IMR-90 (cell line): ENCODE measurements at regions not wholly inside any gene's neighbourhood (a gene's known extent, or its start where the extent isn't known, plus 50 kb on each side); places are given as distances from the start of the nearest gene placed in this dataset.

Source experiments
- ATAC-seq: fragments of 200-7000 bp; cut with Tn5 transposase; 2 replicates; pipeline ENCODE4 v1.9.1; 2020; ENCODE audit warnings: low read depth, mild to moderate bottlenecking, moderate library complexity
- BruUV-seq: library from RNA; stranded (reverse); fragments of 400-500 nt; replicated peaks from 2 replicates; lab custom pipeline; 2021; lab: Mats Ljungman, UMichigan
- CTCF ChIA-PET: fragments of 300-600 bp; formaldehyde crosslinking; extraction: SDS; loops from one replicate; lab custom pipeline; 2021; ENCODE audit warnings: antibody characterized with exemption; lab: Yijun Ruan, JAX
- POLR2A ChIA-PET: fragments of 300-600 bp; sonication (Branson Sonifier 250); formaldehyde crosslinking; loops from one replicate; lab custom pipeline; 2022; ENCODE audit warnings: antibody characterized with exemption; ENCODE audit not compliant: unreplicated experiment; lab: Charles Lee
- DNase-seq: peaks from one replicate; pipeline ENCODE4 v3.0.0; 2013
- H2AFZ ChIP-seq: replicated peaks from 2 replicates; pipeline ENCODE3; 2013; ENCODE audit warnings: low read length, mild to moderate bottlenecking; ENCODE audit not compliant: poor library complexity
- H2AK5ac ChIP-seq: 2 replicates; pipeline ENCODE4 v1.6.1; 2013; ENCODE audit warnings: low read depth, low read length, inconsistent platforms
- H2AK9ac ChIP-seq: replicated peaks from 2 replicates; pipeline ENCODE3; 2013; ENCODE audit warnings: mild to moderate bottlenecking, low read depth, low read length, moderate library complexity; ENCODE audit not compliant: poor library complexity
- H2BK120ac ChIP-seq: 2 replicates; pipeline ENCODE4 v1.6.1; 2013; ENCODE audit warnings: low read depth, low read length, inconsistent platforms
- H2BK15ac ChIP-seq: 3 replicates; pipeline ENCODE4 v1.6.1; 2013; ENCODE audit warnings: low read depth, low read length, inconsistent platforms
- H2BK20ac ChIP-seq: 2 replicates; pipeline ENCODE4 v1.6.1; 2013; ENCODE audit warnings: low read depth, mild to moderate bottlenecking, inconsistent platforms, low read length, moderate library complexity
- H2BK5ac ChIP-seq: 2 replicates; pipeline ENCODE4 v1.6.1; 2013; ENCODE audit warnings: mild to moderate bottlenecking, low read depth, low read length, inconsistent platforms; ENCODE audit not compliant: poor library complexity, severe bottlenecking
- H3K14ac ChIP-seq: replicated peaks from 2 replicates; pipeline ENCODE4 v1.6.1; 2013; ENCODE audit warnings: low read depth, low read length, inconsistent platforms
- H3K18ac ChIP-seq: 2 replicates; pipeline ENCODE4 v1.6.1; 2013; ENCODE audit warnings: low read depth, low read length, control low read depth
- H3K23ac ChIP-seq: 2 replicates; pipeline ENCODE4 v1.6.1; 2013; ENCODE audit warnings: low read depth, low read length, inconsistent platforms
- H3K27ac ChIP-seq: 2 replicates; pipeline ENCODE4 v1.5.1; 2013; ENCODE audit warnings: mild to moderate bottlenecking, control low read depth, low read length; ENCODE audit not compliant: insufficient read depth
- H3K27me3 ChIP-seq: 2 replicates; pipeline ENCODE4 v1.6.1; 2013; ENCODE audit warnings: low read length; ENCODE audit not compliant: control insufficient read depth, insufficient read depth
- H3K36me3 ChIP-seq: 2 replicates; pipeline ENCODE4 v1.6.1; 2013; ENCODE audit warnings: low read length, mixed read lengths; ENCODE audit not compliant: control insufficient read depth, insufficient read depth
- H3K4ac ChIP-seq: 2 replicates; pipeline ENCODE4 v1.6.1; 2013; ENCODE audit warnings: low read depth, low read length, inconsistent platforms
- H3K4me1 ChIP-seq: 2 replicates; pipeline ENCODE4 v1.6.1; 2013; ENCODE audit warnings: low read length, mixed read lengths; ENCODE audit not compliant: control insufficient read depth, insufficient read depth
- H3K4me2 ChIP-seq: 2 replicates; pipeline ENCODE4 v1.6.1; 2013; ENCODE audit warnings: low read depth, mild to moderate bottlenecking, control low read depth, low read length, moderate library complexity
- H3K4me3 ChIP-seq: 2 replicates; pipeline ENCODE4 v1.5.1; 2013; ENCODE audit warnings: low read depth, mild to moderate bottlenecking, control low read depth, low read length, moderate library complexity; ENCODE audit not compliant: insufficient read depth
- H3K56ac ChIP-seq: 2 replicates; pipeline ENCODE4 v1.6.1; 2013; ENCODE audit warnings: low read length, inconsistent platforms; ENCODE audit not compliant: insufficient read depth; ENCODE audit errors: extremely low read depth
- H3K79me1 ChIP-seq, 2 experiments: 2 replicates each; pipeline ENCODE4 v1.6.1; 2013; ENCODE audit warnings: low read length in 2 of 2, inconsistent platforms in 1 of 2, low read depth in 1 of 2
- H3K9ac ChIP-seq: 2 replicates; pipeline ENCODE4 v1.6.1; 2013; ENCODE audit warnings: low read depth, low read length, control low read depth
- H3K9me1 ChIP-seq: 2 replicates; pipeline ENCODE4 v1.6.1; 2013; ENCODE audit warnings: low read length, inconsistent platforms; ENCODE audit not compliant: insufficient read depth
- H3K9me3 ChIP-seq: 2 replicates; pipeline ENCODE4 v1.6.1; 2013; ENCODE audit warnings: low read length; ENCODE audit not compliant: control insufficient read depth, insufficient read depth
- H4K20me1 ChIP-seq: 2 replicates; pipeline ENCODE4 v1.6.1; 2013; ENCODE audit warnings: low read length, inconsistent platforms; ENCODE audit not compliant: insufficient read depth
- H4K5ac ChIP-seq: 2 replicates; pipeline ENCODE4 v1.6.1; 2013; ENCODE audit warnings: mild to moderate bottlenecking, low read depth, low read length, control low read depth
- H4K8ac ChIP-seq, 2 experiments: 2 replicates each; pipeline ENCODE4 v1.6.1; 2013; ENCODE audit warnings: low read depth in 2 of 2, low read length in 2 of 2, control low read depth in 1 of 2, inconsistent platforms in 1 of 2
- H4K91ac ChIP-seq: 2 replicates; pipeline ENCODE4 v1.6.1; 2013; ENCODE audit warnings: low read depth, low read length, inconsistent platforms; ENCODE audit not compliant: insufficient read depth
- MAZ ChIP-seq: IDR thresholded peaks from 2 replicates; pipeline ENCODE4 v1.6.1; 2012; ENCODE audit warnings: low read depth, mild to moderate bottlenecking, low read length, improper control_type of control experiment, moderate library complexity, borderline replicate concordance
- WGBS, 2 experiments: methylation state at CpG; one replicate each; pipeline versions ENCODE4 v1.1.5 to v1.1.7; 2013; ENCODE audit warnings: missing lambda C conversion rate in 2 of 2; ENCODE audit not compliant: insufficient read length in 1 of 2; ENCODE audit errors: extremely low coverage in 2 of 2; 5-methylcytosine and 5-hydroxymethylcytosine counted together
- dilution Hi-C: fragments of 300-500 bp; cut with HindIII; formaldehyde crosslinking; loops from one replicate; pipeline ENCODE4 v1.14.3; 2018; ENCODE audit warnings: low sequenced_read_pairs; ENCODE audit not compliant: unreplicated experiment
- in situ Hi-C: fragments of 300-500 bp; cut with MboI; formaldehyde crosslinking; loops from 3 replicates; pipeline ENCODE4 v1.14.3; 2019; ENCODE audit warnings: low sequenced_read_pairs, inconsistent platforms, mixed read lengths
- intact Hi-C: fragments of 100-400 bp; cut with micrococcal nuclease; formaldehyde crosslinking; loops from 2 replicates; pipeline ENCODE4 v1.10.0; 2022

GRCh38 chr1:80023358-80023757 is 1016.8 kb upstream of the ADGRL4 start:
- Histone ChIP-seq H3K27ac (no peak overlapping the region), H3K4me1 (no peaks in the 10 kb centered on the region), H4K91ac (no peak overlapping the region), H3K9me1 (no peaks in the 10 kb centered on the region), H4K20me1 (no peaks in the 10 kb centered on the region), H3K27me3 (no peaks in the 10 kb centered on the region), H3K9ac (no peak overlapping the region), H3K18ac (no peak overlapping the region), H3K9me3 (no peaks in the 10 kb centered on the region), H4K8ac (no peak overlapping the region), H4K5ac (no peak overlapping the region), H2BK120ac (no peak overlapping the region), H2BK20ac (no peak overlapping the region), H2AFZ (no peak overlapping the region), H3K36me3 (no peaks in the 10 kb centered on the region), H2BK5ac (no peak overlapping the region), H3K4me3 (no peak overlapping the region), H3K4ac (no peak overlapping the region), H3K4me2 (no peak overlapping the region), H3K23ac (no peak overlapping the region), H2AK9ac (no peak overlapping the region), H2AK5ac (no peak overlapping the region), H3K56ac (no peak overlapping the region), H3K79me1 (no peaks in the 10 kb centered on the region), H2BK15ac (no peak overlapping the region), H3K14ac (no peak overlapping the region)
- POLR2A ChIA-PET = no interaction called here
- in situ Hi-C loops = no loop called here
- WGBS, 2 experiments = no CpG with 5 or more reads among the region's 1 CpG
- dilution Hi-C loops = no loop called here
- CTCF ChIA-PET = no interaction called here
- DNase-seq = no peak
- no TSS peak for BruUV-seq
- intact Hi-C loops = no loop called here
- no peak for ATAC-seq
- TF ChIP-seq MAZ = no peak
